ENCODE measurements at regions not wholly inside any gene's neighbourhood (a gene's known extent, or its start where the extent isn't known, plus 50 kb on each side); places are given as distances from the start of the nearest gene placed in this dataset.

DNA sequence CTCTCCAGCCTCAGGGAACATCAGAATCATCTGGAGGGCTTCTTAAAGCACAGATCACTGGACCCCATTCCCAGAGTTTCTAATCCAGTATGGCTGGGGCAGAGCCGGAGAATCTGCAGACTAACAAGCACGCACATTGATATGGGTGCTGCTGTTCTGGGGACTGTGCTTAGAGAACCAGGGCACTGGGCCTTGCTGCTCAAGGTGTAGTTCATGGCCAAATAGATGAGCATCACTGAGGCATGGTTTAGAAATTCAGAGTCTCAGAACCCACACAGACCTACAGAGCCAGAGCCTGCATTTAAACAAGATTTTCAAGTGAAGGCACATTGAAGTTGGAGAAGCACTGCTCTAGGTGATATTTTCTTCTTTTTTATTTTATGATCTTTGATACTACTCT, 376.8 kb upstream of the PHF14 start:
- TF ChIP-seq, protein P1, sequence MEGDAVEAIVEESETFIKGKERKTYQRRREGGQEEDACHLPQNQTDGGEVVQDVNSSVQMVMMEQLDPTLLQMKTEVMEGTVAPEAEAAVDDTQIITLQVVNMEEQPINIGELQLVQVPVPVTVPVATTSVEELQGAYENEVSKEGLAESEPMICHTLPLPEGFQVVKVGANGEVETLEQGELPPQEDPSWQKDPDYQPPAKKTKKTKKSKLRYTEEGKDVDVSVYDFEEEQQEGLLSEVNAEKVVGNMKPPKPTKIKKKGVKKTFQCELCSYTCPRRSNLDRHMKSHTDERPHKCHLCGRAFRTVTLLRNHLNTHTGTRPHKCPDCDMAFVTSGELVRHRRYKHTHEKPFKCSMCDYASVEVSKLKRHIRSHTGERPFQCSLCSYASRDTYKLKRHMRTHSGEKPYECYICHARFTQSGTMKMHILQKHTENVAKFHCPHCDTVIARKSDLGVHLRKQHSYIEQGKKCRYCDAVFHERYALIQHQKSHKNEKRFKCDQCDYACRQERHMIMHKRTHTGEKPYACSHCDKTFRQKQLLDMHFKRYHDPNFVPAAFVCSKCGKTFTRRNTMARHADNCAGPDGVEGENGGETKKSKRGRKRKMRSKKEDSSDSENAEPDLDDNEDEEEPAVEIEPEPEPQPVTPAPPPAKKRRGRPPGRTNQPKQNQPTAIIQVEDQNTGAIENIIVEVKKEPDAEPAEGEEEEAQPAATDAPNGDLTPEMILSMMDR (IDR thresholded peaks at IDR 0.05): no peak
- TF ChIP-seq EZH2phosphoT487 (IDR thresholded peaks at IDR 0.05): no peak
